ENCODE measurements at regions not wholly inside any gene's neighbourhood (a gene's known extent, or its start where the extent isn't known, plus 50 kb on each side); places are given as distances from the start of the nearest gene placed in this dataset.
A peak's percentile ranks its signal among the peaks of the same experiment; 100 is the strongest.

GRCh38 chr10:84999929-85000328, 671.5 kb downstream of the CCSER2 start:
- no peak for DNase-seq (ENCODE audit: low read depth)
- Histone ChIP-seq H3K27me3 (ENCODE audit: control insufficient read depth, insufficient read depth, low read length) (no peaks in the 10 kb centered on the region), H3K4me3 (ENCODE audit: low read depth, low read length) (no peak overlapping the region), H3K36me3 (ENCODE audit: control insufficient read depth, insufficient read depth, low read length) (no peaks in the 10 kb centered on the region)
- TF ChIP-seq, protein P1, sequence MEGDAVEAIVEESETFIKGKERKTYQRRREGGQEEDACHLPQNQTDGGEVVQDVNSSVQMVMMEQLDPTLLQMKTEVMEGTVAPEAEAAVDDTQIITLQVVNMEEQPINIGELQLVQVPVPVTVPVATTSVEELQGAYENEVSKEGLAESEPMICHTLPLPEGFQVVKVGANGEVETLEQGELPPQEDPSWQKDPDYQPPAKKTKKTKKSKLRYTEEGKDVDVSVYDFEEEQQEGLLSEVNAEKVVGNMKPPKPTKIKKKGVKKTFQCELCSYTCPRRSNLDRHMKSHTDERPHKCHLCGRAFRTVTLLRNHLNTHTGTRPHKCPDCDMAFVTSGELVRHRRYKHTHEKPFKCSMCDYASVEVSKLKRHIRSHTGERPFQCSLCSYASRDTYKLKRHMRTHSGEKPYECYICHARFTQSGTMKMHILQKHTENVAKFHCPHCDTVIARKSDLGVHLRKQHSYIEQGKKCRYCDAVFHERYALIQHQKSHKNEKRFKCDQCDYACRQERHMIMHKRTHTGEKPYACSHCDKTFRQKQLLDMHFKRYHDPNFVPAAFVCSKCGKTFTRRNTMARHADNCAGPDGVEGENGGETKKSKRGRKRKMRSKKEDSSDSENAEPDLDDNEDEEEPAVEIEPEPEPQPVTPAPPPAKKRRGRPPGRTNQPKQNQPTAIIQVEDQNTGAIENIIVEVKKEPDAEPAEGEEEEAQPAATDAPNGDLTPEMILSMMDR (IDR thresholded peaks at IDR 0.05; ENCODE audit: insufficient read depth, low read length, severe bottlenecking), result no peak
- no peak for FAIRE-seq

DNA sequence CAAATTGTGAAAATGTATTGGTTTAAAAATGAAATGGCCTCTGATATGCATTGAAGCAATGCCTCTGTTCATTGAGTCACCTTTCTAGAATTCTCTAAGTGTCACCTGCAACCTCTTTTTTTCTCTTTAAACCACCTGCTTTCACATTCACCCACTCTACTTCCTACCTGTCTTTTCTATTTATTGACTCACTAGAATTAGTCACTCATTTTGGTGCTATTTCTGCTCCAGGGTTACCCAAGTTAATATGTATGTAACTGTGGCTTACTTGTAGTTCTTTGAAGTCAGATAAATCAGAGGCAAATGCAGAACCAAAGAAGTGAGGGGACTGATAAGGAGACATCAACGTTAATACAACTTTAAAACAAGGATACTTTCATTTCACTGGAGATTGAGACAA, 674.7 kb downstream of the CCSER2 start:
- Histone ChIP-seq H3K27me3 (ENCODE audit: control insufficient read depth, insufficient read depth, low read length) (no peaks in the 10 kb centered on the region), H3K36me3 (ENCODE audit: control insufficient read depth, insufficient read depth, low read length) (no peaks in the 10 kb centered on the region), H3K4me3 (ENCODE audit: low read depth, low read length) (no peak overlapping the region)
- DNase-seq (ENCODE audit: low read depth), result peak; percentile 26
- no peak for FAIRE-seq
- TF ChIP-seq, protein P1 (IDR thresholded peaks at IDR 0.05; ENCODE audit: insufficient read depth, low read length, severe bottlenecking), result no peak

- Histone ChIP-seq H3K36me3 (ENCODE audit: control insufficient read depth, insufficient read depth, low read length) (no peaks in the 10 kb centered on the region), H3K4me3 (ENCODE audit: low read depth, low read length) (no peak overlapping the region), H3K27me3 (ENCODE audit: control insufficient read depth, insufficient read depth, low read length) (no peaks in the 10 kb centered on the region)
- TF ChIP-seq, protein P1 (IDR thresholded peaks at IDR 0.05; ENCODE audit: insufficient read depth, low read length, severe bottlenecking), result no peak
- DNase-seq (ENCODE audit: low read depth) (peak; percentile 41), FAIRE-seq (no peak)
Observed at GRCh38 chr10:85008488-85009184, 680.2 kb downstream of the CCSER2 start.

- no peaks in the 10 kb centered on the region for H3K36me3 ChIP-seq (ENCODE audit: control insufficient read depth, insufficient read depth, low read length)
- no peak overlapping the region for H3K4me3 ChIP-seq (ENCODE audit: low read depth, low read length)
- FAIRE-seq (no peak), DNase-seq (ENCODE audit: low read depth) (peak; percentile 1)
- TF ChIP-seq, protein P1 (IDR thresholded peaks at IDR 0.05; ENCODE audit: insufficient read depth, low read length, severe bottlenecking), result no peak
- H3K27me3 ChIP-seq (ENCODE audit: control insufficient read depth, insufficient read depth, low read length), result no peaks in the 10 kb centered on the region
Observed at GRCh38 chr10:85012305-85012704, 683.9 kb downstream of the CCSER2 start.

- Histone ChIP-seq H3K4me3 (ENCODE audit: low read depth, low read length) (no peak overlapping the region), H3K36me3 (ENCODE audit: control insufficient read depth, insufficient read depth, low read length) (no peaks in the 10 kb centered on the region), H3K27me3 (ENCODE audit: control insufficient read depth, insufficient read depth, low read length) (no peaks in the 10 kb centered on the region)
- TF ChIP-seq, protein P1 (IDR thresholded peaks at IDR 0.05; ENCODE audit: insufficient read depth, low read length, severe bottlenecking), result no peak
- DNase-seq (ENCODE audit: low read depth), result no peak
- no peak for FAIRE-seq
Observed at GRCh38 chr10:85026878-85027467, 698.6 kb downstream of the CCSER2 start.

Data from bronchial epithelial cell (primary cell).